ENCODE measurements at regions not wholly inside any gene's neighbourhood (a gene's known extent, or its start where the extent isn't known, plus 50 kb on each side); places are given as distances from the start of the nearest gene placed in this dataset.

DNA sequence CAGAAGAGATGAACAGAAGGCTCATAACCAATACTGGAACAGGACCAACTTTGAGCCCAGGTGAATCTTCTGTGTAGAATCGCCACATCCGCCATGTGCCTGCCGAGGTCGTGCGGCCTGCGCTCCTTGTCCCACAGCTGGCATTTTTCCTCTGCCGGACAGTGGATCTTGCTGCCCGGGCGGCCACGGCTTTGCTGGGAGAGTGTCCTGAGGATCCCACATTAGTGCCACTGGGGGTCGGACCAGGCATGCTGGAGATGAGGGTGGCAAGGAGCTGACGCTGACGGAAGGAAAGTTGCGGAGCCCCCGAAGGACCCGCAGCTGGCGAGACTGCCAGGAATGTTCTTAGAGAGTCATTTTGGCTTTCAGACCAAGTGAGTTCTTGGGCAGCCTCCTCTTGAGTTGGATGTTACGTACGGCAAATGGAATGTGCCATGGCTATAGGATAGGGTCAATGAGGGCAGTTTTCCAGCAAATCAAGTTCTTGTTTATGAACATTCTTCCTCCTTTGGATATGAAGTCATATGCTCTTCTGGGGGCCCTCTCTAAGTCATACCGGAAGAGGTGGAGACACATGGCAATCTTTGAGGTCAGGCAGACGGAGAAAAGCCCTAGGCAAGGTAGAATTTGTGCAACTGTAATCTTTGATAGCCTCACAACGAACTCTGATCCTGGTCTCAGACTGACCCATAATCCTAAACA, 57.4 kb upstream of the NUP160 start:
- TF ChIP-seq, protein P1, sequence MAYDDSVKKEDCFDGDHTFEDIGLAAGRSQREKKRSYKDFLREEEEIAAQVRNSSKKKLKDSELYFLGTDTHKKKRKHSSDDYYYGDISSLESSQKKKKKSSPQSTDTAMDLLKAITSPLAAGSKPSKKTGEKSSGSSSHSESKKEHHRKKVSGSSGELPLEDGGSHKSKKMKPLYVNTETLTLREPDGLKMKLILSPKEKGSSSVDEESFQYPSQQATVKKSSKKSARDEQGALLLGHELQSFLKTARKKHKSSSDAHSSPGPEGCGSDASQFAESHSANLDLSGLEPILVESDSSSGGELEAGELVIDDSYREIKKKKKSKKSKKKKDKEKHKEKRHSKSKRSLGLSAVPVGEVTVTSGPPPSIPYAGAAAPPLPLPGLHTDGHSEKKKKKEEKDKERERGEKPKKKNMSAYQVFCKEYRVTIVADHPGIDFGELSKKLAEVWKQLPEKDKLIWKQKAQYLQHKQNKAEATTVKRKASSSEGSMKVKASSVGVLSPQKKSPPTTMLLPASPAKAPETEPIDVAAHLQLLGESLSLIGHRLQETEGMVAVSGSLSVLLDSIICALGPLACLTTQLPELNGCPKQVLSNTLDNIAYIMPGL (CRISPR knock-in tag; IDR thresholded peaks at IDR 0.05): no peak
- no peak for TF ChIP-seq FOXJ3 (CRISPR knock-in tag; IDR thresholded peaks at IDR 0.05; ENCODE audit: borderline replicate concordance)
- TF ChIP-seq, protein P2, sequence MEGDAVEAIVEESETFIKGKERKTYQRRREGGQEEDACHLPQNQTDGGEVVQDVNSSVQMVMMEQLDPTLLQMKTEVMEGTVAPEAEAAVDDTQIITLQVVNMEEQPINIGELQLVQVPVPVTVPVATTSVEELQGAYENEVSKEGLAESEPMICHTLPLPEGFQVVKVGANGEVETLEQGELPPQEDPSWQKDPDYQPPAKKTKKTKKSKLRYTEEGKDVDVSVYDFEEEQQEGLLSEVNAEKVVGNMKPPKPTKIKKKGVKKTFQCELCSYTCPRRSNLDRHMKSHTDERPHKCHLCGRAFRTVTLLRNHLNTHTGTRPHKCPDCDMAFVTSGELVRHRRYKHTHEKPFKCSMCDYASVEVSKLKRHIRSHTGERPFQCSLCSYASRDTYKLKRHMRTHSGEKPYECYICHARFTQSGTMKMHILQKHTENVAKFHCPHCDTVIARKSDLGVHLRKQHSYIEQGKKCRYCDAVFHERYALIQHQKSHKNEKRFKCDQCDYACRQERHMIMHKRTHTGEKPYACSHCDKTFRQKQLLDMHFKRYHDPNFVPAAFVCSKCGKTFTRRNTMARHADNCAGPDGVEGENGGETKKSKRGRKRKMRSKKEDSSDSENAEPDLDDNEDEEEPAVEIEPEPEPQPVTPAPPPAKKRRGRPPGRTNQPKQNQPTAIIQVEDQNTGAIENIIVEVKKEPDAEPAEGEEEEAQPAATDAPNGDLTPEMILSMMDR (IDR thresholded peaks at IDR 0.05): no peak
- TF ChIP-seq, protein P3, sequence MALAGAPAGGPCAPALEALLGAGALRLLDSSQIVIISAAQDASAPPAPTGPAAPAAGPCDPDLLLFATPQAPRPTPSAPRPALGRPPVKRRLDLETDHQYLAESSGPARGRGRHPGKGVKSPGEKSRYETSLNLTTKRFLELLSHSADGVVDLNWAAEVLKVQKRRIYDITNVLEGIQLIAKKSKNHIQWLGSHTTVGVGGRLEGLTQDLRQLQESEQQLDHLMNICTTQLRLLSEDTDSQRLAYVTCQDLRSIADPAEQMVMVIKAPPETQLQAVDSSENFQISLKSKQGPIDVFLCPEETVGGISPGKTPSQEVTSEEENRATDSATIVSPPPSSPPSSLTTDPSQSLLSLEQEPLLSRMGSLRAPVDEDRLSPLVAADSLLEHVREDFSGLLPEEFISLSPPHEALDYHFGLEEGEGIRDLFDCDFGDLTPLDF (CRISPR knock-in tag; IDR thresholded peaks at IDR 0.05): no peak
